ENCODE measurements at regions not wholly inside any gene's neighbourhood (a gene's known extent, or its start where the extent isn't known, plus 50 kb on each side); places are given as distances from the start of the nearest gene placed in this dataset.

DNA sequence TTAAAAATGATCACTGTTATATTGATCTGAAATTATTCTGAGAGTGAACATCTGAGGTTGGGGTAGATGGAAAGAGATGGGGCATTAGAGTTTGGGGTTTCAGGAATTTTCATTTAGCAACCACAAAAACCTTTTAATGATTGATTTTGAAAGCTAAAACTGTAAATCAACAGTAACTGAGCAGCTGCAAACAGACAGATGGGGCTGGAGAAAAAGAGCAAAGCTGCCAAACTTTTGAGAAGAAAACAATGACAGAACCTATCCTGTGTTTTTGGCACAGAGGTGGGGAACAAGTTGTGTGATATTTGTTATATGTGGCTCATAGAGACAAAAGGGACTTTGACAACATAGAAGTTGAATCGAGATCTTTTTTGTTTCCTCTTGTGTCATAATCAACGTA, 415.8 kb upstream of the DSEL start:
- ATAC-seq: no peak
- POLR2A ChIA-PET: no interaction called here

DNA sequence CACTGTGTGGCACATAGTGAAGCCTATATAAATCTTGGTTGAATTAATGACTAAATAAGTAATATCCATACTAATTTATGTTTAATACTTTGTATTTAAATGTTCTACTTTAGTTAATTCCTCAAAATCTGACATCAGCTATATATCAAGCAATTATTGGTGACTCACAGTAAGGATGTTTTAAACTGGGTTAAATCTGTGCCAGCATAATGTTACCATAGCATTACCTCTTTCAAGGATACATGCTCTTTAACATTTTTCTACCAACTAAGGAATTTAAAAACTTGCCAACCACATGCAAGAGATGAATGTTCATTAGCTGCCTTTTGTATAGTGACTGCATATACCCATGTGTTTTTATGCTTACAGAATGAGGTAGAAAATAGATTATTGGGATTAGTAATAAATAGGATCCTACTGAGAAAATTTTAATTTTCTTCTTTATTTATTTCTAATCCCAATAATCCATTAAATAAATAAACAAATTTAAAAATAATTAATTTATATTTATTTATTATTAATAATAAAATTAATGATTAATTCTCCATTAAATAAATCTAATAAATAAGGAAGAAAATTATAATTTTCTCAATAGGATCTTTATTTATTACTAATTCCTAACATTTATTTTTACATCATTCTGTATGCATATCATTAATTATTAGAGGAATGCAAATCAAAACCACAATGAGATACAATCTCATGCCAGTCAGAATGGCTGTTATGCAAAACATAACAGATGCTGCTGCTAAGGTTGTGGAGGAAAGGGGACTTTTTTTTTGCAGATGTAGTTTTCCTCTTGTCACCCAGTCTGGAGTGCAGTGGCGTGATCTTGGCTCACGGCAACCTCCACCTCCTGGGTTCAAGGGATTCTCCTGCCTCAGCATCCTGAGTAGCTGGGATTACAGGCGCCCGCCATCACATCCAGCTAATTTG, 410.7 kb upstream of the DSEL start:
- CTCF ChIA-PET: no interaction called here
- intact Hi-C loops (cut with micrococcal nuclease): no loop called here
- DNase-seq: no peak
- Mint-ChIP-seq H3K36me3 (ENCODE audit: low read depth) (no peaks in the 10 kb centered on the region), H3K4me3 (no peak overlapping the region), H3K4me1 (ENCODE audit: low read depth) (no peaks in the 10 kb centered on the region), H3K9me3 (no peaks in the 10 kb centered on the region), H3K27ac (no peak overlapping the region), H3K27me3 (no peaks in the 10 kb centered on the region)
- POLR2A ChIA-PET: no interaction called here
- ATAC-seq: no peak
- TF ChIP-seq, protein P1, sequence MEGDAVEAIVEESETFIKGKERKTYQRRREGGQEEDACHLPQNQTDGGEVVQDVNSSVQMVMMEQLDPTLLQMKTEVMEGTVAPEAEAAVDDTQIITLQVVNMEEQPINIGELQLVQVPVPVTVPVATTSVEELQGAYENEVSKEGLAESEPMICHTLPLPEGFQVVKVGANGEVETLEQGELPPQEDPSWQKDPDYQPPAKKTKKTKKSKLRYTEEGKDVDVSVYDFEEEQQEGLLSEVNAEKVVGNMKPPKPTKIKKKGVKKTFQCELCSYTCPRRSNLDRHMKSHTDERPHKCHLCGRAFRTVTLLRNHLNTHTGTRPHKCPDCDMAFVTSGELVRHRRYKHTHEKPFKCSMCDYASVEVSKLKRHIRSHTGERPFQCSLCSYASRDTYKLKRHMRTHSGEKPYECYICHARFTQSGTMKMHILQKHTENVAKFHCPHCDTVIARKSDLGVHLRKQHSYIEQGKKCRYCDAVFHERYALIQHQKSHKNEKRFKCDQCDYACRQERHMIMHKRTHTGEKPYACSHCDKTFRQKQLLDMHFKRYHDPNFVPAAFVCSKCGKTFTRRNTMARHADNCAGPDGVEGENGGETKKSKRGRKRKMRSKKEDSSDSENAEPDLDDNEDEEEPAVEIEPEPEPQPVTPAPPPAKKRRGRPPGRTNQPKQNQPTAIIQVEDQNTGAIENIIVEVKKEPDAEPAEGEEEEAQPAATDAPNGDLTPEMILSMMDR (IDR thresholded peaks at IDR 0.05): no peak

More for the DNA sequence above, 415.8 kb upstream of the DSEL start:
- no peak for DNase-seq
- Mint-ChIP-seq H3K27ac (no peak overlapping the region), H3K4me3 (no peak overlapping the region), H3K36me3 (ENCODE audit: low read depth) (no peaks in the 10 kb centered on the region), H3K27me3 (no peaks in the 10 kb centered on the region), H3K9me3 (no peaks in the 10 kb centered on the region), H3K4me1 (ENCODE audit: low read depth) (no peaks in the 10 kb centered on the region)
- intact Hi-C loops (cut with micrococcal nuclease): no loop called here
- CTCF ChIA-PET: no interaction called here
- TF ChIP-seq, protein P1 (IDR thresholded peaks at IDR 0.05): no peak

DNA sequence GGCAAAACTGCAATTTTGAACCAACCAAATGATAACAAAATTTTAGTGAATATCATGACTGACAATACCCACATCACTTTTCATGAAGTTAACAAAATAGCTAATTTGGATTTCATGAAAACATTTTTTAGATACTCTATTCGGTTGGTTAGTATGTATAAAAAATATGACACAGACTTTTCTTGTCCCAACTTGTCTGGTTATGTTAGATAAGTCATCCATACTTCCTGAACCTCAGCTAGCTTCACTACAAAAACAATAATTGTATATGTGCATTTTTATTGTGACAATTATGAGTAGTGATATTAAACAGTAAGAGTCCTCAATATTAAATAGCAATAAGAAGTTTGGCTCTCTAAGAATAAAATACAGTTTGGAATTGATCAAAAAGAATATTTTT, 408.1 kb upstream of the DSEL start:
- intact Hi-C loops (cut with micrococcal nuclease): no loop called here
- Mint-ChIP-seq H3K36me3 (ENCODE audit: low read depth) (no peaks in the 10 kb centered on the region), H3K4me1 (ENCODE audit: low read depth) (no peaks in the 10 kb centered on the region), H3K27me3 (no peaks in the 10 kb centered on the region), H3K27ac (no peak overlapping the region), H3K4me3 (no peak overlapping the region), H3K9me3 (no peaks in the 10 kb centered on the region)
- CTCF ChIA-PET: no interaction called here
- ATAC-seq: no peak
- TF ChIP-seq, protein P1 (IDR thresholded peaks at IDR 0.05): no peak
- POLR2A ChIA-PET: no interaction called here
- DNase-seq: no peak

DNA sequence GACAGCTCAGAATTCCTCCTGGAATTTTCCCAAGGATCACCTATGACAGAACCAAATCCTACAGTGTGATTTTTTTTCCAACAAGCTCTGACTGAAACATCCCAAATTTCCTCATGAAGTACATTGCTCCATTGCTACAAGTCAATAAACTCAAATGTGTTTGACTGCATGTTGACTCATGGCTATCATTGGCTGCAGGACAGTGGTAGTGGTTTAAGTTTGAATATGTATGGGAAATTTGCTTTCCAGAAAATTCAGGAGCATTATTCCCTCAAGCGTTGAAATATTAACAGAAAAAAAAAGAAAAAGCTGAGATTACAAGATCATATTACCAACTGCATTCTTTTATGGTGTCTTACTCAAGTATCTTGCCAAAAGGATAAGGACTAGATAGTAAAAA, 402.8 kb upstream of the DSEL start:
- CTCF ChIA-PET: no interaction called here
- H3K27ac Mint-ChIP-seq: no peak overlapping the region
- H3K4me3 Mint-ChIP-seq: no peak overlapping the region

DNA sequence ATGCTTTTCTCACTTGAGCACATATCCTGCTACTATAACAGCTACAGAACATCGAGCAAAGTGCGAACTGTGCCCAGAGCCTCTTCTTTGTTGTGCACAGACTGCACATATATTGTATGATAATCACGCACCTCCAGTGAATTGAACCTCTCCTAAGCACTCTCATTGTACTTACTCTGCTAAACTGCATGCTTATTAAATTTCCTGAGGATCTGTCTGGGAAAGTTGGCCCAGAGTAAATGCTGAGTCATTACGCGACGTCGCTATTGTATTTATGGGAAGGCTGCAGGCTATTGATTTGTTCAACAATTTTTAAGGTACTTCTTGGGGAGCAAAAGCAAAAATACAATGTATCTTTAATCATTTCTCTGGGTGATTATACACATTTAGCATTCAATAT, 399.6 kb upstream of the DSEL start:
- Mint-ChIP-seq H3K4me1 (ENCODE audit: low read depth) (no peaks in the 10 kb centered on the region), H3K27me3 (no peaks in the 10 kb centered on the region), H3K9me3 (no peaks in the 10 kb centered on the region), H3K27ac (no peak overlapping the region), H3K4me3 (no peak overlapping the region), H3K36me3 (ENCODE audit: low read depth) (no peaks in the 10 kb centered on the region)
- ChIA-PET CTCF (no interaction called here), POLR2A (no interaction called here)
- TF ChIP-seq, protein P1 (IDR thresholded peaks at IDR 0.05): no peak
- DNase-seq: no peak
- intact Hi-C loops (cut with micrococcal nuclease): no loop called here
- ATAC-seq: no peak

More for the DNA sequence above, 402.8 kb upstream of the DSEL start:
- no peaks in the 10 kb centered on the region for H3K36me3 Mint-ChIP-seq (ENCODE audit: low read depth)
- TF ChIP-seq, protein P1 (IDR thresholded peaks at IDR 0.05): no peak
- DNase-seq (no peak), ATAC-seq (no peak)
- no peaks in the 10 kb centered on the region for H3K4me1 Mint-ChIP-seq (ENCODE audit: low read depth)
- intact Hi-C loops (cut with micrococcal nuclease): no loop called here
- H3K27me3 Mint-ChIP-seq: no peaks in the 10 kb centered on the region
- POLR2A ChIA-PET: no interaction called here
- H3K9me3 Mint-ChIP-seq: no peaks in the 10 kb centered on the region

Measured in activated CD8-positive, alpha-beta T cell treated with anti-CD3 and anti-CD28 coated beads for 36 hours (primary cell).